COLO829 (cell line): ENCODE measurements at regions not wholly inside any gene's neighbourhood (a gene's known extent, or its start where the extent isn't known, plus 50 kb on each side); places are given as distances from the start of the nearest gene placed in this dataset.
"Not testable (repeated sequence)": the region's sequence is repeated elsewhere in the genome, so short reads cannot be mapped to it uniquely, and the experiment has no call there.

Experiments
- DNase-seq: peaks from one replicate; pipeline ENCODE4 v3.0.0; 2012; ENCODE audit warnings: low spot score

DNA sequence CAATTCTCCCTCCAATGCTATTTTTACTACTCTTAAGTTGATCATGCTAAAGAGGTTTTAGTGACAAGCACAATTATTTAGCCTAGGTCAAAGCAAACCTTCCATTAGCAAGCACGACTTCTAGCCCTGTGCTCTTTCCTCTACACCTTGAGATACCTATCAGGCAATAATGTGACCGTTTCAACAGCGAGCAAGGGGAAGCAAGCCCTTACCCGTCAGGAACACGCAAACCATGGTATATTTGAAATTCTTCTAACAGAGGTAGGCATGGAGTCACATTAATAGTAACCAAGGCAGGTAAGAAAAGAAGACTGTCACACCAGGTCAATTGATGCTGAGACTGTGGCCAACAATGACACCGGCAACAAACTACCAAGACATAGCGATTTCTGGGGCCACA is 68.9 kb upstream of the VGLL4 start:
- no peak for DNase-seq

DNA sequence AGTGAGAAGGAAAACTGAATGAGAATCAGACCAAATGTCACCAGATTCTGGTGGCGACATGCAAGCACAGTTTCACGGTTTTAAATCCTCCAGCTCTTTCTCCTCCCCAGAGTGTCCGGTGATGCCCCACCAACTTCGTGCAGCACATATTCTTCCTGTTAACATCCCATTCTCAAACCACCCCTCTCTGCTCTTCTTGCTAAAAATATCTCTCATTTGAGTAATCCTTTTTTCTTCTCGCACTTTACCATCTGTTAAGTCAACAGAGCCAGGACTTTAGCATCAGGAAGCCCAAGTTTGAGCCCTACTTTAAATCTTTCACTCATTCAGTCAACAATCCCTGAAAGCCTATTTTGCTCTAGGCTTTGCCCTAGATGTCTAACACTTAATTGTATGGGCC is 68.2 kb upstream of the VGLL4 start:
- DNase-seq: no peak

- DNase-seq: no peak
Observed at GRCh38 chr3:11709782-11710181, 66.1 kb upstream of the VGLL4 start.

GRCh38 chr3:11707084-11707483 is 63.4 kb upstream of the VGLL4 start:
- DNase-seq: not testable (repeated sequence)

GRCh38 chr3:11706604-11707003 is 62.9 kb upstream of the VGLL4 start:
- DNase-seq: no peak

DNA sequence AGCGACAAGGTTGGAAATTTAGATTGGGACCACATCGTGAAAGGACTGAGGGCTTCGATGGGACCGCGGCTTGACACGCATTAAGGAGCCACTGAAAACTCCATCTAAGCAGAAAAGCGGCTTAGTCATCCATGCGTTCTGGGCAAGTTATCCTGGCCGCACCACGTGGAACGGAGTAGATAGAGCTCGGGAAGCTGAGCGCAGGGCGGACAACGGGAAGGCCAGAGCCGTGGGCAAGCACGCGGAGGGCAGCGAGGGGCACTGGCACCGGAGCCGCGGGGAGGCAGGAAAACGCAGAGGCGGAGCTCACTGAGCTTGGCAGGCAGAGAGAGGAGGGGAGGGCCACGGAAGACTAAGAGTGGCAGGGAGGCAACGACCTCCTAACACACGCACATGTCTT is 61.3 kb upstream of the VGLL4 start:
- no peak for DNase-seq

DNA sequence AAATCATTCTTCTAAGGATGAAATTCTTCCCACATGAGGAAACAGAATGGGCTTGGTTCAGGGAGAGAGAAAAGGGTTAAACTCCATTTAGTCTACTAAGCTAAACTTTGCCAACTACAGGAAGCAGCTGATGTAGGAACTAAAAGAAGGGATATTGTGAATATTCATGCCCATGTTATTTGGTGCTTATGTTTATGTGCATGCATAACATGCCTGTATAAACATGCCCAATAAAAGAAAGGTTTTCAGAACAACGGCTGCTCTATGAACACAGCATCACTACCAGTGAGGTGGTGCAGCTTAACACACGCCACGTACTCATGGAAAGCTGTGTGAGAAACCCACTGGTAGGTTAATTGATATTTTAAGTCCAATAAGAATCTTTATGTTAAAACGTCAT is 59.4 kb upstream of the VGLL4 start:
- no peak for DNase-seq

- no peak for DNase-seq
Observed at GRCh38 chr3:11699083-11699427, 55.3 kb upstream of the VGLL4 start.

DNA sequence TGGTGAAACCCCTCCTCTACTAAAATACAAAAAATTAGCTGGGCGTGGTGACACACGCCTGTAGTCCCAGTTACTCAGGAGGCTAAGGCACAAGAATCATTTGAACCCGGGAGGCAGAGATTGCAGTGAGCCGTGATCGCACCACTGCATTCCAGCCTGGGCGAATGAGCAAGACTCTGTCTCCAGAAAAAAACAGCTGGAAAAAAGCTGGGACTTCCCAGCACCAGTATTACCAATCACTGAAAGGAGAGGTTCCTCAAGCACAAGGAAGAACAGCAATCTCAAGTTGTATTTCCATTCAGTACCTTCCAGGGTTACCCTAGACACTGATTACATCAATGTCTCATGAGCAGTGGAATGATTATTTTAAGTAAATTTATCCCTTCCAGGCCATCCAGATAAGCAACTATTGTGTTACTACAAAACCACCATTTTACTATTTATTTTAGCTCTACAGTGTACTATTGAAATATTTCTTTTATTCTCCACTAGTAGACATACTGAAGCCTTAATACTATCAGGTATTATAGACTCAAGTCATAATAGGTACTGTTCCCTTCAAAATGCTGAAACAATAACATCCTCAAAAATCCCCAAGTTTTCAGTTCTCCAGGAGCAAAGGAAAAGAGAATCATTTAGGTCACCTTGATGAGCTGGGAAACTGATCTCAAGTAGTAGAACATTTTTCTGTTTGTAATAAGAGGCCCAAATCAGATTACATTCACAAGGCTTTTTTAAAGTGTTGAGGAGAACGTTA is 54.8 kb upstream of the VGLL4 start:
- DNase-seq: no peak

DNA sequence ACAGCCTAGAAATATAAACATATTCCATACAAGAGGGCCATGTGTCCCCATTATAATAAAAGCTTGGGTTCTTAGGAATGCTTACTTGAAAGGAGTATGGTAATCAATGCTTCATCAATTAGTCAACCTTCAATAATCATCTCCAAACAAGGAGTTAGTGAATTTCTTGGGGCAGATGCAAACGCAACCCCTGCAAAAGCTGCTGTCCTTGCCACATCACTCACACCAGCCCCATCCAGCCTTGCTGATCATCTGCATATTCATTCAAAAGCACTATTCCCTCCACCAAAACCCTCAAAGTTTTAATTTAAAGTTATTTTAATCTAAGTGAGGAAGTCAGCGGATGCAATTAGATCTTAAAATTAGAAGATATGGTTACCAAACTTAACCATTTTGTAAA is 54.0 kb upstream of the VGLL4 start:
- DNase-seq: no peak

GRCh38 chr3:11696054-11696453 is 52.3 kb upstream of the VGLL4 start:
- no peak for DNase-seq
